ENCODE measurements at regions not wholly inside any gene's neighbourhood (a gene's known extent, or its start where the extent isn't known, plus 50 kb on each side); places are given as distances from the start of the nearest gene placed in this dataset.

- no peaks in the 10 kb centered on the region for H3K36me3 ChIP-seq
- H3K27me3 ChIP-seq (ENCODE audit: insufficient read depth, low read depth, severe bottlenecking), result no peaks in the 10 kb centered on the region
- TF ChIP-seq CTCF (IDR thresholded peaks at IDR 0.05; ENCODE audit: low read depth, low read length), result no peak
- H3K9me3 ChIP-seq (ENCODE audit: severe bottlenecking), result no peaks in the 10 kb centered on the region
- H3K4me3 ChIP-seq (ENCODE audit: low read depth, low read length), result no peak overlapping the region
- H3K27ac ChIP-seq, result no peak overlapping the region
- DNase-seq, result no peak
These were observed 252.3 kb upstream of the PRR20A start for GRCh38 chr13:56888455-56888854.

DNA sequence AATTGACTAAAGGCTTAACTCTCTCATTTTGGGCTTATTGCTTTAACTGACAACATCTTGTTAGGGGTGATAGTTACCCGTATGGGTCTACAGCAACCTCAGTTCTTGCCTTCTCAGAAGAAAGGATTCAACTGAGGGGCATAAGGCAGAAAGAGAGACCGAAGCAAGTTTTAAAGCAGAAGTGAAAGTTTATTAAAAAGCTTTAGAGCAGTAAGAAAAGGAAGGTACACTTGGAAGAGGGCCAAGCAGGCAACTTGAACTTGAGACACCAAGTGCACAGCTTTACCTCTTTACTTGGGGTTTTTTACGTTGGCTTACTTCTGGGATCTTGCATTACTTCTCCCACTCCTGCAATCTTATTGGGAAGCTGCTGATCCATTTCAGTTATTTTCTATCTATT is 246.9 kb upstream of the PRR20A start:
- no peak overlapping the region for H3K27ac ChIP-seq
- H3K9me3 ChIP-seq (ENCODE audit: severe bottlenecking), result no peaks in the 10 kb centered on the region
- no peaks in the 10 kb centered on the region for H3K27me3 ChIP-seq (ENCODE audit: insufficient read depth, low read depth, severe bottlenecking)
- H3K4me3 ChIP-seq (ENCODE audit: low read depth, low read length), result no peak overlapping the region
- H3K36me3 ChIP-seq, result no peaks in the 10 kb centered on the region
- no peak for DNase-seq
- TF ChIP-seq CTCF (IDR thresholded peaks at IDR 0.05; ENCODE audit: low read depth, low read length), result no peak

DNA sequence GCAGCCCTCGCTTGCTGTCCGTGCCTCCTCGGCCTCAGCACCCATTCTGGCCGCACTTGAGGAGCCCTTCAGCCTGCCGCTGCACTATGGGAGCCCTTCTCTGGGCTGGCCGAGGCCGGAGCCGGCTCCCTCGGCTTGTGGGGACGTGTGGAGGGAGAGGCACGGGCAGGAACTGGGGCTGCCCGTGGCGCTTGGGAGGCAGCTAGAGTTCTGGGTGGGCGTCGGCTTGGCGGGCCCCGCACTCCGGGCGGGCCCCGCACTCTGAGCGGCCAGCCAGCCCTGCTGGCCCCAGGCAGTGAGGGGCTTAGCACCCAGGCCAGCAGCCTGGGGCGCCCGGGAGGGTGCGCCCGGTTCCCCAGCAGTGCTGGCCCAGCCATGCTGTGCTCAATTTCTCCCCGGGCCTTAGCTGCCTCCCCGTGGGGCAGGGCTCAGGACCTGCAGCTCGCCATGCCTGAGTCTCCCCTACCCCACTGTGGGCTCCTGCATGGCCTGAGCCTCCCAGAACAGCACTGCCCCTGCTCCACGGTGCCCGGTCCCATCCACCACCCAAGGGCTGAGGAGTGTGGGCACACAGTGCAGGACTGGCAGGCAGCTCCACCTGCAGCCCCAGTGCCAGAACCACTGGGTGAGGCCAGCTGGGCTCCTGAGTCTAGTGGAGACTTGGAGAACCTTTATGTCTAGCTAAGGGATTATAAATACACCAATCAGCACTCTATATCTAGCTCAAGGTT is 240.0 kb upstream of the PRR20A start:
- Histone ChIP-seq H3K27me3 (ENCODE audit: insufficient read depth, low read depth, severe bottlenecking) (no peaks in the 10 kb centered on the region), H3K27ac (no peak overlapping the region), H3K36me3 (no peaks in the 10 kb centered on the region), H3K4me3 (ENCODE audit: low read depth, low read length) (no peak overlapping the region), H3K9me3 (ENCODE audit: severe bottlenecking) (no peaks in the 10 kb centered on the region)
- DNase-seq, result no peak
- no peak for TF ChIP-seq CTCF (IDR thresholded peaks at IDR 0.05; ENCODE audit: low read depth, low read length)

DNA sequence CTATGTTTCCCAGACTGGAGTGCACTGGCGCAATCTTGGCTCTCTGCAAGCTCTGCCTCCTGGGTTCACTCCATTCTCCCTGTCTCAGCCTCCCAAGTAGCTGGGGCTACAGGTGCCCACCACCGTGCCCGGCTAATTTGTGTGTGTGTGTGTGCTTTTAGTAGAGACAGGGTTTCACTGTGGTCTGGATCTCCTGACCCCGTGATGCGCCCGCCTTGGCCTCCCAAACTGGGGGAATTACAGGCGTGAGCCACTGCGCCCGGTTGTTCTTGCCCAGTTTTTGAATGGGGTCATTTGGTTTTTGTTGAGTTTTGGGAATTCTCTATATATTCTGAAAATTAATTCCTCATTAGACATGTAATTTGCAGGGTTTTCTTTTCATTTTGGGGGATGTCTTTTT is 238.4 kb upstream of the PRR20A start:
- Histone ChIP-seq H3K4me3 (ENCODE audit: low read depth, low read length) (no peak overlapping the region), H3K27ac (no peak overlapping the region), H3K9me3 (ENCODE audit: severe bottlenecking) (no peaks in the 10 kb centered on the region), H3K27me3 (ENCODE audit: insufficient read depth, low read depth, severe bottlenecking) (no peaks in the 10 kb centered on the region), H3K36me3 (no peaks in the 10 kb centered on the region)
- no peak for TF ChIP-seq CTCF (IDR thresholded peaks at IDR 0.05; ENCODE audit: low read depth, low read length)
- DNase-seq, result no peak

- Histone ChIP-seq H3K36me3 (no peaks in the 10 kb centered on the region), H3K4me3 (ENCODE audit: low read depth, low read length) (no peak overlapping the region), H3K27me3 (ENCODE audit: insufficient read depth, low read depth, severe bottlenecking) (no peaks in the 10 kb centered on the region), H3K9me3 (ENCODE audit: severe bottlenecking) (no peaks in the 10 kb centered on the region), H3K27ac (no peak overlapping the region)
- no peak for TF ChIP-seq CTCF (IDR thresholded peaks at IDR 0.05; ENCODE audit: low read depth, low read length)
- DNase-seq, result no peak
These were observed 236.9 kb upstream of the PRR20A start for GRCh38 chr13:56903710-56904282.

DNA sequence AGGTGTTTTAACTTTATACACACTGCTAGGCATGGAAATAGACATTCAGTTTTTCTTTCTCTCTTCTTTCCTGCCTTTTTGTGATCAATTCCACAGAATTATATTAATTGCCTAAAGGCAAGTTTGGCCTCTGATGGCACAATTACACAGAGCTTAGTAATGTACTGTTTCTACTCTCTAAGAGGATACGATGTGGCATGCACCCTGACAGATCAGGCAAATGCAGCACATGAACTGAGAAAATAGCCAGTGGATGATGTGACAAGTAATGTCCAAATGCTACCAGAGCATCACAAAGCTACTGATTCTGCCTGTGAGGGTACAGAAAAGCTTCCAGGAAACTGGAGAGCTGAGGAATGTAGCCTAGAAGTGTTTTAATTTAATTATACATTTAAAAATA is 233.8 kb upstream of the PRR20A start:
- no peak for TF ChIP-seq CTCF (IDR thresholded peaks at IDR 0.05; ENCODE audit: low read depth, low read length)

More for the DNA sequence above, 233.8 kb upstream of the PRR20A start:
- no peaks in the 10 kb centered on the region for H3K27me3 ChIP-seq (ENCODE audit: insufficient read depth, low read depth, severe bottlenecking)
- H3K36me3 ChIP-seq, result no peaks in the 10 kb centered on the region
- no peak overlapping the region for H3K27ac ChIP-seq
- no peak for DNase-seq
- H3K4me3 ChIP-seq (ENCODE audit: low read depth, low read length), result no peak overlapping the region
- H3K9me3 ChIP-seq (ENCODE audit: severe bottlenecking), result no peaks in the 10 kb centered on the region
